ENCODE measurements at regions not wholly inside any gene's neighbourhood (a gene's known extent, or its start where the extent isn't known, plus 50 kb on each side); places are given as distances from the start of the nearest gene placed in this dataset.

- in situ Hi-C loops (cut with HindIII; ENCODE audit: low pct_unique_long_range_greater_than_20kb, low sequenced_read_pairs), result no loop called here
- DNase-seq (ENCODE audit: low read depth), result no peak
These were observed 1156.7 kb downstream of the GATA3 start for GRCh38 chr10:9211228-9211627.

GRCh38 chr10:9214618-9215017 is 1160.1 kb downstream of the GATA3 start:
- DNase-seq (ENCODE audit: low read depth), result no peak
- in situ Hi-C loops (cut with HindIII; ENCODE audit: low pct_unique_long_range_greater_than_20kb, low sequenced_read_pairs), result no loop called here

- DNase-seq (ENCODE audit: low read depth), result no peak
- in situ Hi-C loops (cut with HindIII; ENCODE audit: low pct_unique_long_range_greater_than_20kb, low sequenced_read_pairs), result no loop called here
These were observed 1160.6 kb downstream of the GATA3 start for GRCh38 chr10:9215121-9215520.

DNA sequence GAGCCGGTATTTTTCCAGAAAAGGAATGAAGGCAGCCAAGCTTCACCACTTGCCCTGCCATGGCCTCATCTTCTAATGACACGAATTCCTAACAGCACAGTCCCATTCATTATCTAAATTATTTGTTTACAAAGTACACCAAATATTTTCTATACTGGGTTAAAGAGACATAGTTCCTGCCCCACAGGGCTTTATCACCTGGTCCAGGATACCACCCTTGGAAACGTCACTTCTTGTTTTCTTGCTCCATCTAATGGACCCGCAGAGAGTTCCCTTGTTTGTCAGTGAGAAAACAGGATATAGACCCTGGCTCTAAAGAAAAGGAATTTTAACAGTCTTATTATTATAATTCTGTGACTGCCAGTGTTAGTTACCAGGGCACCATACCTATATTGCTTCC is 1165.4 kb downstream of the GATA3 start:
- DNase-seq (ENCODE audit: low read depth), result peak; percentile 19
- in situ Hi-C loops (cut with HindIII; ENCODE audit: low pct_unique_long_range_greater_than_20kb, low sequenced_read_pairs), result no loop called here

- in situ Hi-C loops (cut with HindIII; ENCODE audit: low pct_unique_long_range_greater_than_20kb, low sequenced_read_pairs), result no loop called here
- DNase-seq (ENCODE audit: low read depth), result no peak
These were observed 1168.4 kb downstream of the GATA3 start for GRCh38 chr10:9222917-9223316.

- DNase-seq (ENCODE audit: low read depth), result no peak
- in situ Hi-C loops (cut with HindIII; ENCODE audit: low pct_unique_long_range_greater_than_20kb, low sequenced_read_pairs), result no loop called here
These were observed 1173.3 kb downstream of the GATA3 start for GRCh38 chr10:9227679-9228365.

GRCh38 chr10:9228771-9229170 is 1174.3 kb downstream of the GATA3 start:
- no peak for DNase-seq (ENCODE audit: low read depth)
- in situ Hi-C loops (cut with HindIII; ENCODE audit: low pct_unique_long_range_greater_than_20kb, low sequenced_read_pairs), result no loop called here

DNA sequence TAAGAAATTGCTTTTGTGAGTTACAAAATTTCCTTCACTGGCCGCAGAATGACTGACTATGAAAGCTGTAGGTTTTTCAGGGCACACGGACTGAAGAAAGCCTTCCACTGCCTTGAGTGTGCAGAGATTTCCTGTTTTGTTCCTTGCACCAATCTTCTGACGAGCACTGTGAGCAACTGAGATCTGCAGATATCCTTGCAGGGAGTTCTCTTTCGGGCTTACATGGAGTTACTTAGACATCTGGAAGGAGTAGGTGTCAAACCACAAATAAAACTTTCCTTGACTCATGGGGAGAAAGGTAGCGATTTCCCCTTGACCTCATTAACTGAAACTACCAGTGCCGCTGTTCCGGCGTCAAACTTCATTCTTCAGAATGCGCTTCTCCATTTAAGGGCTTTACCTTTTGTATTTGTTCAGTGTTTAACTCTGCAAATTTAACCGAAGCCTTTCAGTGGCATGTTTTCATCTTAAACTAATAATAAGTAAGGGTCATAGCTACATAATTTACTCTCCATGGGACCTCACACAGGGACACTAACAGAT is 1175.3 kb downstream of the GATA3 start:
- DNase-seq (ENCODE audit: low read depth), result no peak

GRCh38 chr10:9230625-9231024 is 1176.1 kb downstream of the GATA3 start:
- in situ Hi-C loops (cut with HindIII; ENCODE audit: low pct_unique_long_range_greater_than_20kb, low sequenced_read_pairs), result no loop called here
- DNase-seq (ENCODE audit: low read depth), result peak; percentile 60

More for the DNA sequence above, 1175.3 kb downstream of the GATA3 start:
- in situ Hi-C loops (cut with HindIII; ENCODE audit: low pct_unique_long_range_greater_than_20kb, low sequenced_read_pairs), result no loop called here

GRCh38 chr10:9234191-9234590 is 1179.7 kb downstream of the GATA3 start:
- in situ Hi-C loops (cut with HindIII; ENCODE audit: low pct_unique_long_range_greater_than_20kb, low sequenced_read_pairs), result no loop called here
- DNase-seq (ENCODE audit: low read depth), result no peak

DNA sequence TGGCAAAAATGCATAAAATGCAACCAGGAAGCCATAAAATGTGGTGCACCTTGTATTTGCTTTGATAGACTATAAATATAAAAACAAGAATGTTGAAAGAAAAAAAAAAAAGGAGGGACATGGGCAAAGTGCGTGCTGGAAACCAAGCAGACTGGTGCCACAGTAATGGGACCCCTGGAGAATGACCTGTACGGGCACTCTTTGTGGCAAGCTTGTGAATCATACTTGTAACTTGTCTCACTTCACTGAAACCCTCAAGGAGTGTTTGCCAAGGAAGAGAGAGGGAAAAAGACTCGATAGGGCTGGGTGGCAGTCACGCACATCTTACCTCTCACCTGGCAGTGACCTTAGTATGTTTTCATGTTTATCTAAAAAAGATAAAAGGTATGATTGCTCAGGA is 1183.6 kb downstream of the GATA3 start:
- in situ Hi-C loops (cut with HindIII; ENCODE audit: low pct_unique_long_range_greater_than_20kb, low sequenced_read_pairs), result no loop called here
- peak; percentile 96 for DNase-seq (ENCODE audit: low read depth)

GRCh38 chr10:9239298-9239697 is 1184.8 kb downstream of the GATA3 start:
- DNase-seq (ENCODE audit: low read depth), result peak; percentile 87
- in situ Hi-C loops (cut with HindIII; ENCODE audit: low pct_unique_long_range_greater_than_20kb, low sequenced_read_pairs), result no loop called here

GRCh38 chr10:9243941-9244411 is 1189.5 kb downstream of the GATA3 start:
- peak; percentile 91 for DNase-seq (ENCODE audit: low read depth)
- in situ Hi-C loops (cut with HindIII; ENCODE audit: low pct_unique_long_range_greater_than_20kb, low sequenced_read_pairs), result no loop called here

GRCh38 chr10:9244864-9245263 is 1190.4 kb downstream of the GATA3 start:
- DNase-seq (ENCODE audit: low read depth), result no peak
- in situ Hi-C loops (cut with HindIII; ENCODE audit: low pct_unique_long_range_greater_than_20kb, low sequenced_read_pairs), result no loop called here

DNA sequence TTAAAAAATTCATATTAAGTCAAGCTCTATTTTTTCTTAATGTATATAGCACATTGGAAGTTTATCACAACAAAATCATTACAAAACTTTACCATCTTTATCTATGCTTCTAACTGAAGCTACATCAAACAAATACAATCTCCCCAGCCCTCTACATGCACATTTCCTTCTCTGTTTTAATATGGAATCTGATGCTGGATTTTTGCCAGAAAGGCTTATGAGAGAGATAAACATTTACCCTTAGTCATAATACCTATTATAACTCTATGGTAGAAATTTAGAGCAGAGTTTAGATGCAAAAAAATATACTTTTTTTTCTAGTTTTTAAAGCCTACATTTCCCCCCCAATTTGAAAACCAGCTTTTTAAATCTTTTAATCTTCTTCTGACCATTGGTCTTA is 1198.6 kb downstream of the GATA3 start:
- in situ Hi-C loops (cut with HindIII; ENCODE audit: low pct_unique_long_range_greater_than_20kb, low sequenced_read_pairs), result no loop called here
- peak; percentile 38 for DNase-seq (ENCODE audit: low read depth)

DNA sequence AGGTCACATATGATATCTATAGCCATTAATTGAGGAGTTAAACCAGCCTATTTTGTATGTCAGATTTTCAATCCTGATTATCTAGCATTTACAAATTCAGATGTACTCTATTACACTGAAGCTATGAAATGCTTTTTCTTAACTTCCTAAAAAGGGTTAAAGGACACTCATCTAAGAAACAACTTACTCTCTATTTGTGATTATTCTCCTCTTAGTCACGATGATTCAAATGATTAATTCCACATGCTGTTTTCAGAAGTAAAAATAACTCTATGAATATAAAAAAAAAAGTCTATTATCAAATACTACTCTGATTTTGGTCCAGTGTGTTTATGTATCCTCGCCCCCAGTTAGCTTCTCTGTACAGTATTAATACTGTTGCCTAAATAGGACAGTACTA is 1199.9 kb downstream of the GATA3 start:
- in situ Hi-C loops (cut with HindIII; ENCODE audit: low pct_unique_long_range_greater_than_20kb, low sequenced_read_pairs), result no loop called here
- DNase-seq (ENCODE audit: low read depth), result peak; percentile 54

GRCh38 chr10:9260690-9261089 is 1206.2 kb downstream of the GATA3 start:
- no peak for DNase-seq (ENCODE audit: low read depth)
- in situ Hi-C loops (cut with HindIII; ENCODE audit: low pct_unique_long_range_greater_than_20kb, low sequenced_read_pairs), result no loop called here

- in situ Hi-C loops (cut with HindIII; ENCODE audit: low pct_unique_long_range_greater_than_20kb, low sequenced_read_pairs), result no loop called here
- DNase-seq (ENCODE audit: low read depth), result peak; percentile 44
These were observed 1208.3 kb downstream of the GATA3 start for GRCh38 chr10:9262770-9263169.

DNA sequence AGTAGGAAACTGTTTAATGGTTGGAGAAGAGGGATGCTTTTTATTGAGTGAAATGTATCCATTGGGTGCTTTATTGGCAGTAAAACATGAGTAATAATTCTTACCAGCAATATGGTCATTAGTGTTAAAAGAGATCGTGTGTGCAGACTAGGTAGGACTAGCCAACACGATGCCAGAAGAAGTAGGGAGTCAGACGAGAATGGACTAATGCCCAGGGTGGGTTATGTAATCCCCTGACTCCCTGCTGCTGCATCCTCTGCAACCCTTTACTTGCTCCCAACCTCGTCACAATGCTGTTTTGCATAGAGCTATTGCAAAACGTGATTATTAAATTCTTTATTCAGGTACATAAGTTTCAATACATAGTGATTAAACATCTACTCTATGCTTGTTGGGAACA is 1213.7 kb downstream of the GATA3 start:
- in situ Hi-C loops (cut with HindIII; ENCODE audit: low pct_unique_long_range_greater_than_20kb, low sequenced_read_pairs), result no loop called here
- DNase-seq (ENCODE audit: low read depth), result no peak

All from Caki2 (cell line).